GM04503 (cell line): ENCODE measurements at regions not wholly inside any gene's neighbourhood (a gene's known extent, or its start where the extent isn't known, plus 50 kb on each side); places are given as distances from the start of the nearest gene placed in this dataset.
A peak's percentile ranks its signal among the peaks of the same experiment; 100 is the strongest.

Experiments
- DNase-seq: peaks from one replicate; pipeline ENCODE4 v3.0.0-alpha.2; 2012; ENCODE audit warnings: low read depth

DNA sequence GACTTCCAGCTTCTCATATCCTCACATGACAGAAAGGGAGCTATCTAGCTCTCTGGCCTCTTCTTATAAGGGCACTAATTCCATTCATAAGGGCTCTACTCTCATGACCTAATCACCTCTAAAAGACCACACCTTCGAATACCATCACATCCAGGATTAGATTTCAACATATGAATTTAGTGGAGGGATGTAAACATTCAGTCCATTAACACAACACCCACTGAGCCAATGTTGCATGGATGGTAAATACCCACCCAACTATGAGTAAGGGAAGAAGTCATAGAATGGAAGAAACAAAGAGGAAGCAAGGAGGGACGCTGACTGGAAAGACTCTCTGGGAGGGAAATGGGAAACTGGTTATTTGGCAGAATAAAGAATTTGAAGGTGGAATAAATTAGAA, 112.6 kb upstream of the CCDC112 start:
- no peak for DNase-seq

- no peak for DNase-seq
Observed at GRCh38 chr5:115402822-115403577, 106.5 kb upstream of the CCDC112 start.

- no peak for DNase-seq
Observed at GRCh38 chr5:115402092-115402491, 105.6 kb upstream of the CCDC112 start.

GRCh38 chr5:115398719-115399118, 102.3 kb upstream of the CCDC112 start:
- DNase-seq: peak; percentile 85

GRCh38 chr5:115396688-115397087, 100.2 kb upstream of the CCDC112 start:
- no peak for DNase-seq

DNA sequence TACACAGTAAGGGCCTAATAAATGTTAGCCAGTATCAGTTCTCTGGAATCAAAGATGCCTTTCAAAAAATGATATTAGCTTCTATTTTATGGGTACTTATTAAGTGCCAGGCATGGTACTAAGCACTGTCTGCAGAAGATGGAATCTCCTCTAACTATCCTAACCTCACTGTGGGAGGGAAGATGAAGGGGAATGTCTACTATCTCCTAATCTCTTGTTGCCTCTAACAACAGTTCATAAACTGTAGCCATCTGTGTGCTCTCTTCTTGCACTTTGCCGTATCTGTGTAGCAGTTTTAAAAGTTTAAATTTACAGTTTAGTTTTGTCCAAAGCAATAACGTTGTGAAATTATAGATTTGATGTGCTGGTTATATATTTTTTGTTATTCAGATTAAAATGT, 99.6 kb upstream of the CCDC112 start:
- no peak for DNase-seq

DNA sequence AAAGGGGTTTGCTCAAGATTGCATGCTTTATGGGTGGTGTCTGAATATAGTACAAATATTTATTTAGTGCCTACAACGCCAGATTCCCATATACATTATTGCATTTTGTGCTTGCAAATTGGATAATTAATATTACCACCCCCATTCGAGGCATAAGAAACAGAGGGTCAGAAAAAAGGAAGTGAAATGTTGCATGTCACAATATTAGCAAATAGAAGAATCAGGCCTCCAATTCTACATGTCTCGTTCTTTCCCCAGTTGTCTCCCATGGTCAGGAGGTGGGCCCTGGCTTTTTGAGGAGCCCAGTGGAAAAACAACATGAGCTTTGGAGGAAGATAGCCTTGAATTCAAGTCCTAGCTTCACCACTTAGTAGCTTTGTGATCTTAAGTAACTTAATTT, 98.1 kb upstream of the CCDC112 start:
- DNase-seq: no peak

- DNase-seq: no peak
Observed at GRCh38 chr5:115393239-115393638, 96.8 kb upstream of the CCDC112 start.

DNA sequence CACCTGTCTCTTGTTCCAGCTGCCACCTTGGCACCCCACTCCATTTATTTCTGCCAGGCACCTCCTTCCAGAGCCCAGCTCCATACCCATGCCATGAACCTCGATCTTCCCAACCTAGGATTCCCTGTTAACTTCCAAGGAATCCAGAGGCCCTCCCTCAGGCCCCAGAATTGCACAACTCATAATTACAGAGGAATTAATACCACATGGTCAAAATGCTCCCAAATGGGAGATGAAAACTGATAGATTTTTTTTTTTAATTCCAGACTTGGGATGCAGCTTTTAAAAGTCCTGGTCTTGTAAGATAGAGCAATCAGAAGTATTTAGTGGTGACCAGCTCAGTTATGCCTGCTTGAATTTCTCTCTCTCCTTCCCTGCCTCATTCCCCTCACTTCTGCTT, 96.2 kb upstream of the CCDC112 start:
- peak; percentile 56 for DNase-seq

GRCh38 chr5:115391780-115392179, 95.3 kb upstream of the CCDC112 start:
- no peak for DNase-seq

DNA sequence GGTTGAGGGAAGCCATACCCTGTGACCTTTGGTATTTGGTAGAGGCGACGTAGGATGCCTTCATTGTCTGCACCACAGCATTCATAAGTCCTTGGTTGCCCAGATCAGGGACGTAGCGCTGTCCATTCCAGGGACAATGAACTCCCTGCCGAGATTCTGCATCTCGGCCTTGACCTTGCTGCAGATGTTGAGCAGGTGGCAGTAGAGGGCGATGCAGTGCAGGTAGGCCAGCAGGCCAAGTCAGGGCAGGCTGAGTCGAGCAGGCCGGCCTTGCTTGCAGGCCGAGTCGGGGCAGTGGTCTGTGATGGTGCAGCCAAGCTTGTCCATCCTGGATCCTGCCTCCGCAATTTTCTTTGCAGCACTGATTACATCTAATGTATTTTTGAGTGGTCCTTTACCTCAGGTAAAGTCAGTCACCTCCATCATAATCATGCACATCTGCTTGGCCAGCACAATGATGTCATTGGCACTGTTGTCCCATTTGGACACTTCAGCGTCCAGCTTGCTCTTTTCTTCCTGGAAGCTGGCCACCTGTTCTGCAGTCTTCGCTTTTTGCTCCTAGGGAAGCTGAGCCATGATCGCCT, 93.4 kb upstream of the CCDC112 start:
- no peak for DNase-seq

- DNase-seq: peak; percentile 41
Observed at GRCh38 chr5:115389034-115389798, 92.8 kb upstream of the CCDC112 start.

- DNase-seq: no peak
Observed at GRCh38 chr5:115388240-115388639, 91.8 kb upstream of the CCDC112 start.

- no peak for DNase-seq
Observed at GRCh38 chr5:115387816-115388215, 91.4 kb upstream of the CCDC112 start.

GRCh38 chr5:115386657-115387056, 90.2 kb upstream of the CCDC112 start:
- no peak for DNase-seq

GRCh38 chr5:115384587-115385375, 88.3 kb upstream of the CCDC112 start:
- DNase-seq: no peak

DNA sequence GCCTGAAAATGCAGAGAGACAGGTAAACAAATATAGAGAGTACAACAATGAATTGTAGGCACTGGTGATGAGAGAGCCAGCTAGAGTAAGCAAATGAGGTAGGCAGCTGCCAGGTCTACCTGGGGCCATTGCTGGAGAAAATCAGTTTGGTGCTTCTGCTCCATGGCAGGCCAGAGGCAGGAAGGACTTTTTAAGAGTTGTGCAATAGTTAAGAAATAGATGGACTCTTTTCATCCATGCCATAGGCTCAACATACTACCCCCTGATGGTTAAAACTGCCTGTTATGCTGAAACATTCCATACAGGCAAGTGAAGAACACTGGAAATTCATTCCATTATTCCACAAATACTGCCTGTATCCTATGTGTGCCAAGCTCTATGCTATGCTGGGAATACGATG, 86.5 kb upstream of the CCDC112 start:
- no peak for DNase-seq

DNA sequence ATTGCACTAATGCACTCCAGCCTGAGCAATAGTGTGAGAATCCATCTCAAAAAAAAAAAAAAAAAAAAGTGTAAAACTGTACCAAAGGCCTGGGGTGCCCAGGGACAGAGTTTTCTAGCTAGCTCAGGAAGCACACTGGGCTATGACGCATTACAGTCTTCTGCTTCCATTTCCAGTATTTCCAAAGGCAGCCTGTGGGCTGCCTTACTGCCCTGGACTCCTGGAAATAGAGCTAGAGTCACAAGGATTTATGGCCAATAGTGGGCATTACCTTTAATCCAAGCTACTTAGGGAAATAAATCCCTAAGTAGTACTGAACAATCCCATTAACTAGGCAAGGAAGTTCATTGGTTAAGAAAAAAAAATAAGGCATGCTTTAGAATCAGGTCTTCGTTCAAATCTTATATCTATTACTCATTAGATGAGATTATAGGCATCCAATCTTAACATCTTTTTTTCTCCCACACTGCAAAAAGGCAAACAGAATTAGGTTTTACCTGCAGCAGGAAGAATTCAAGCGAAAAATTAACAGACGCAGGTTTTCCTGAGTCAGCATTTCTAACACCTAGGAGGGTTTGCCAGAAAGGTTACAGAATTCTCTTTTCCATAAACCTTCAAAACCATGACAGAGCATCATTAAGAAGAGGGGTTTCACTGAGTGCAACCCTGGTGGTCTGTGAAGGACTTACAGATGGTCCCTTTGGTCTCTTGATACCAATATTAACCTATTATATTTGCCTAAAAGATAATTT, 85.6 kb upstream of the CCDC112 start:
- DNase-seq: no peak

GRCh38 chr5:115379622-115380344, 83.3 kb upstream of the CCDC112 start:
- no peak for DNase-seq

DNA sequence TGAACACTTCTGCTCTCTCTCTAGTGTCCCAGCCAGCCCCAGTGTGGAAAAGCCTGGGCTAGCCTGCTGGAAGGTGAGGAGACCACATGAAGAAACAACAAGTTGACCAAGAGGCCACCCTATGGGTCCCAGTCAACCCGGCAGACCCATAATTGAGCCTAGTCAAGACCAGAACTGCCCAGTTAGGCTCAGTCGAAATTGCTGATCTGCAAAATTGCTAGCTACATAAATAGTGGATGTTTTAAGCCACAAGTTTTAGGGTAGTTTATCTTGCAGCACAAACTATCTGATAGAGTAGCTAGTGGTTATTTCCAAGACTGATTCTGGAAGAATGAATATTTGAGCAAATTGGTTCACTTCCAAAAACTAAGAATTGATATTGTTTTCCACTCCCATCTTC, 82.3 kb upstream of the CCDC112 start:
- DNase-seq: no peak
